ENCODE measurements at regions not wholly inside any gene's neighbourhood (a gene's known extent, or its start where the extent isn't known, plus 50 kb on each side); places are given as distances from the start of the nearest gene placed in this dataset.

DNA sequence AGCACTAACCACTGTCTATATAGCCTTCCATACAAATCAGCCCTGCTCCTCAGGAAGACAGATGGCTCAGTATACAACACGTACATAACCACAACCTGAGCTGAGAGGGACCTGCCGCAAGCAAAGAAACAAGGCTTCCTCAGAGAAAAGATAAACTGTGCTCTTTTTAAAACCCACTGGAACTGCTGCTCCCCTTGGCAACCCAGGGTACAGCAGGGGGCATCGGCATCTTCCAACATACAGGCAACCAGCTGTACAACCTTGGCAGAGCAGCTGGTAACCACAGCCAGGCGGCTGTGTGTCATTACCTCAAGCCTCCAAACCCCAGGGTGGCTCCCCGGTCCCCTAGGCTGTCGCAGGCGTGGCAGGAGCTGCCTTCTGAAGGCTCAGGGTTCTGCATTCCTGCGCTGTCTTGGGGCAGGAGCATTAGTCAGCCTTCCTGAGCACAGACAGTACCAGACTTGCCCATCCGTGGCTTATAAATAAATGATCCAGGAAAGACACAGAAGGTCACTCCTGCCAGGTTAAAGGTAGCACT is 249.5 kb downstream of the ADGRG6 start:
- TF ChIP-seq, protein P1, sequence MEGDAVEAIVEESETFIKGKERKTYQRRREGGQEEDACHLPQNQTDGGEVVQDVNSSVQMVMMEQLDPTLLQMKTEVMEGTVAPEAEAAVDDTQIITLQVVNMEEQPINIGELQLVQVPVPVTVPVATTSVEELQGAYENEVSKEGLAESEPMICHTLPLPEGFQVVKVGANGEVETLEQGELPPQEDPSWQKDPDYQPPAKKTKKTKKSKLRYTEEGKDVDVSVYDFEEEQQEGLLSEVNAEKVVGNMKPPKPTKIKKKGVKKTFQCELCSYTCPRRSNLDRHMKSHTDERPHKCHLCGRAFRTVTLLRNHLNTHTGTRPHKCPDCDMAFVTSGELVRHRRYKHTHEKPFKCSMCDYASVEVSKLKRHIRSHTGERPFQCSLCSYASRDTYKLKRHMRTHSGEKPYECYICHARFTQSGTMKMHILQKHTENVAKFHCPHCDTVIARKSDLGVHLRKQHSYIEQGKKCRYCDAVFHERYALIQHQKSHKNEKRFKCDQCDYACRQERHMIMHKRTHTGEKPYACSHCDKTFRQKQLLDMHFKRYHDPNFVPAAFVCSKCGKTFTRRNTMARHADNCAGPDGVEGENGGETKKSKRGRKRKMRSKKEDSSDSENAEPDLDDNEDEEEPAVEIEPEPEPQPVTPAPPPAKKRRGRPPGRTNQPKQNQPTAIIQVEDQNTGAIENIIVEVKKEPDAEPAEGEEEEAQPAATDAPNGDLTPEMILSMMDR (IDR thresholded peaks at IDR 0.05), result no peak
- no peak for TF ChIP-seq POLR2A (IDR thresholded peaks at IDR 0.05)
